ENCODE measurements at regions not wholly inside any gene's neighbourhood (a gene's known extent, or its start where the extent isn't known, plus 50 kb on each side); places are given as distances from the start of the nearest gene placed in this dataset.

DNA sequence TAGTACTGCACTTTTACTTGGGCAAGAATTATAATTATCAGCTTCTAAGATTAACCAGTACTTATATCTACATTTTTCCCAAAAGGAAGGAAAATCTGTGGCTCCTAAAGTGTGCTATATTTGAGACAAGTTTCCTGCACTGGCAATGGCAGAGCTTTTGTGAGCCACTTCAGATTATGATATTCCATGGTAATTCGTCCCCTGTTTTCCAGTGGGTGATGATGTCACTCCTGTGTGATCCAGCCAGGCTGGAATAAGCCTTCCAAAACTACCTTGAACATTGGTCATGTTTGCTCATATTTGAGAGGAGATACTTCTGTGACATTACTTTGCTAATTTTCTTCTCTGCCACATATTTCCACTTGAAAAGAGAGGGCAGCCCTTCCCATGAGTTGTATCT is 302.1 kb downstream of the MDFIC start:
- Mint-ChIP-seq H3K36me3 (ENCODE audit: insufficient read depth) (no peaks in the 10 kb centered on the region), H3K27ac (no peak overlapping the region), H3K4me1 (ENCODE audit: low read depth) (no peaks in the 10 kb centered on the region), H3K27me3 (peaks cover 8% of the 10 kb centered on the region), H3K4me3 (ENCODE audit: low read depth) (no peak overlapping the region), H3K9me3 (ENCODE audit: low read depth) (no peaks in the 10 kb centered on the region)
- TF ChIP-seq, protein P1, sequence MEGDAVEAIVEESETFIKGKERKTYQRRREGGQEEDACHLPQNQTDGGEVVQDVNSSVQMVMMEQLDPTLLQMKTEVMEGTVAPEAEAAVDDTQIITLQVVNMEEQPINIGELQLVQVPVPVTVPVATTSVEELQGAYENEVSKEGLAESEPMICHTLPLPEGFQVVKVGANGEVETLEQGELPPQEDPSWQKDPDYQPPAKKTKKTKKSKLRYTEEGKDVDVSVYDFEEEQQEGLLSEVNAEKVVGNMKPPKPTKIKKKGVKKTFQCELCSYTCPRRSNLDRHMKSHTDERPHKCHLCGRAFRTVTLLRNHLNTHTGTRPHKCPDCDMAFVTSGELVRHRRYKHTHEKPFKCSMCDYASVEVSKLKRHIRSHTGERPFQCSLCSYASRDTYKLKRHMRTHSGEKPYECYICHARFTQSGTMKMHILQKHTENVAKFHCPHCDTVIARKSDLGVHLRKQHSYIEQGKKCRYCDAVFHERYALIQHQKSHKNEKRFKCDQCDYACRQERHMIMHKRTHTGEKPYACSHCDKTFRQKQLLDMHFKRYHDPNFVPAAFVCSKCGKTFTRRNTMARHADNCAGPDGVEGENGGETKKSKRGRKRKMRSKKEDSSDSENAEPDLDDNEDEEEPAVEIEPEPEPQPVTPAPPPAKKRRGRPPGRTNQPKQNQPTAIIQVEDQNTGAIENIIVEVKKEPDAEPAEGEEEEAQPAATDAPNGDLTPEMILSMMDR (IDR thresholded peaks at IDR 0.05; ENCODE audit: unreplicated experiment) = no peak
- DNase-seq (ENCODE audit: low spot score, unreplicated experiment) = no peak

DNA sequence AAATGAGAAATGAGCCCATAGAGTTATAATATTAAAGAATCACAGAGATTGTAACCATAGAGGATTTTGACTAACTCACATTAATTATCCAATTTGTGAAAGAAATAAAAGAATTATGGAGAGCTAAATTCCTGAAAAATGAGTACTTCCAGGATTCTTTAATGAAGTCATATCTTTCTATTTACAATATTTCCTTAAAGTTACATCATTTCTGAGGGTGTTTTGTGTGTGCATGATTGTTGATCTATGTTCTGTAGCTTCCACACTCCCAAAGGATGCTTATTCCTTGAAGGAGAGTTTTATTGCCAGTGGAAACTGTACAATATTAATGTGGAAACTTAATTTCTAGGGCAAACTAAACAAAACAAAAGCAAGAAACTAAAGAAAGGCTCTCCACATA is 299.6 kb downstream of the MDFIC start:
- H3K27ac Mint-ChIP-seq = no peak overlapping the region
- H3K4me1 Mint-ChIP-seq (ENCODE audit: low read depth) = no peaks in the 10 kb centered on the region
- no peaks in the 10 kb centered on the region for H3K36me3 Mint-ChIP-seq (ENCODE audit: insufficient read depth)
- DNase-seq (ENCODE audit: low spot score, unreplicated experiment) = no peak
- H3K27me3 Mint-ChIP-seq = peaks cover 8% of the 10 kb centered on the region
- TF ChIP-seq, protein P1 (IDR thresholded peaks at IDR 0.05; ENCODE audit: unreplicated experiment) = no peak
- no peak overlapping the region for H3K4me3 Mint-ChIP-seq (ENCODE audit: low read depth)
- no peaks in the 10 kb centered on the region for H3K9me3 Mint-ChIP-seq (ENCODE audit: low read depth)

DNA sequence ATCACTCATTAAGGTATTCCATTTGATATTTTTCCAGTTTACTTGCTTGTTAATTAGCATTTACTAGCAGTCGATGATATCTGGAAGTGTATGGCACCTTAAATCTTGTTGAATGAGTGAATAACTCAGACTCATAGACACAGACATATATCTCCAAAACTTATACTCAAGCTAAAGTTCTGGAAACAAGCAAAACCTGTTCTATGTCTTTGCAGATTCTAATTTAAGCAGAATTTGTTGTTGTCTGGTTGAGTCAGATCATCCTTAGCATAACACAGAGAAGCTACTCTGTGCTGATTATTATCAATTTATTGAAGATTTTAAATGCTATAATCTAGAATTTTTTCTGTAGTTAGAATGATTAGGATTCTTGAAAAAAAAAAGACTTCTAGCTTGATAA is 296.2 kb downstream of the MDFIC start:
- no peaks in the 10 kb centered on the region for H3K36me3 Mint-ChIP-seq (ENCODE audit: insufficient read depth)
- no peak for DNase-seq (ENCODE audit: low spot score, unreplicated experiment)
- no peaks in the 10 kb centered on the region for H3K9me3 Mint-ChIP-seq (ENCODE audit: low read depth)
- H3K4me1 Mint-ChIP-seq (ENCODE audit: low read depth) = no peaks in the 10 kb centered on the region
- TF ChIP-seq, protein P1 (IDR thresholded peaks at IDR 0.05; ENCODE audit: unreplicated experiment) = no peak
- no peak overlapping the region for H3K27ac Mint-ChIP-seq
- no peaks in the 10 kb centered on the region for H3K27me3 Mint-ChIP-seq
- H3K4me3 Mint-ChIP-seq (ENCODE audit: low read depth) = no peak overlapping the region

DNA sequence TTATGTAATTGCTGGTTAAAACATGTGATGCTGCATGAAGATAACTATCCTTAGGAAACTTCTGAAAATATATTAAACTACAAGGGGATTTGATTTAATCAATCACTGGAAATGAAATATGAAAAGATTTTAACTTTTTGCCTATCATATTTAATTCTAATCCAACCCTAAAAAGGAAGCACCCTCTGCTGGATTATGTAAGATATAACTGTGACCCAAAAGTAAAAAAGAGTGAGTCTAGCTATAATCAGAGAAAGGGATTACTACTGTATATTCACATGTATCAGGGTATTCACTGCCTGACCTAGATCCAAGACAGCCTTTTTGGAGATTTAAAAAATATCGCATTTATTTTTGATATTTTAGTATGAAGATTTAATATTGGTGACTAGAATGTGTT is 295.5 kb downstream of the MDFIC start:
- TF ChIP-seq, protein P1 (IDR thresholded peaks at IDR 0.05; ENCODE audit: unreplicated experiment) = no peak

DNA sequence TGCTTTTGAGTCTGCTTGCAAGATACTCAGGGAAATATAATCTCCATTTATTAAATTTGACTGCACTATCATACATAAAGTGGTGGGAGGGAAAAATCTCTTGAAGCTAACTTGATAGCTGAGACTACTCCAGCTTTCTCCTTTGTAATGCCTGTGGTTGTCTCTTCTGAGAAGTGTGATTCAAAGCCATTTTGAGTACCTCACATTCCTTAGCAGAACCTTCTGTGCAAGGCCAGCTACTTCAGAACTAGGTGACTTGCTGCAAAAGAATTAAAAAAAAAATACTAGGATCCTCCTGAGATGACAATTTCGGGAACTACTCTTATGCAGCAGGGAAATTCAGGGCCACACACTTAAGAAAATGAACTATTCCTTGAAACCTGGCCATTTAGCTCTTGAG is 294.8 kb downstream of the MDFIC start:
- Mint-ChIP-seq H3K27me3 (no peaks in the 10 kb centered on the region), H3K36me3 (ENCODE audit: insufficient read depth) (no peaks in the 10 kb centered on the region), H3K4me3 (ENCODE audit: low read depth) (no peak overlapping the region), H3K9me3 (ENCODE audit: low read depth) (no peaks in the 10 kb centered on the region), H3K4me1 (ENCODE audit: low read depth) (no peaks in the 10 kb centered on the region), H3K27ac (no peak overlapping the region)
- TF ChIP-seq, protein P1 (IDR thresholded peaks at IDR 0.05; ENCODE audit: unreplicated experiment) = no peak
- DNase-seq (ENCODE audit: low spot score, unreplicated experiment) = no peak

More for the DNA sequence above, 295.5 kb downstream of the MDFIC start:
- no peak overlapping the region for H3K4me3 Mint-ChIP-seq (ENCODE audit: low read depth)
- no peak for DNase-seq (ENCODE audit: low spot score, unreplicated experiment)
- no peak overlapping the region for H3K27ac Mint-ChIP-seq
- no peaks in the 10 kb centered on the region for H3K27me3 Mint-ChIP-seq
- H3K36me3 Mint-ChIP-seq (ENCODE audit: insufficient read depth) = no peaks in the 10 kb centered on the region
- H3K9me3 Mint-ChIP-seq (ENCODE audit: low read depth) = no peaks in the 10 kb centered on the region
- H3K4me1 Mint-ChIP-seq (ENCODE audit: low read depth) = no peaks in the 10 kb centered on the region
